B cell (primary cell): ENCODE measurements at regions not wholly inside any gene's neighbourhood (a gene's known extent, or its start where the extent isn't known, plus 50 kb on each side); places are given as distances from the start of the nearest gene placed in this dataset.

Experiments
- EZH2 ChIP-seq: IDR thresholded peaks from 2 replicates; pipeline ENCODE4 v1.6.1; 2012; ENCODE audit warnings: borderline replicate concordance, low read depth, mild to moderate bottlenecking, moderate library complexity, low read length; ENCODE audit not compliant: insufficient read depth, poor library complexity, severe bottlenecking
- TF ChIP-seq, protein P1 (sequence below): fragments of 200-600 bp; IDR thresholded peaks from one replicate; pipeline ENCODE4 v1.8.0; 2022; ENCODE audit warnings: antibody characterized with exemption, mild to moderate bottlenecking

DNA sequence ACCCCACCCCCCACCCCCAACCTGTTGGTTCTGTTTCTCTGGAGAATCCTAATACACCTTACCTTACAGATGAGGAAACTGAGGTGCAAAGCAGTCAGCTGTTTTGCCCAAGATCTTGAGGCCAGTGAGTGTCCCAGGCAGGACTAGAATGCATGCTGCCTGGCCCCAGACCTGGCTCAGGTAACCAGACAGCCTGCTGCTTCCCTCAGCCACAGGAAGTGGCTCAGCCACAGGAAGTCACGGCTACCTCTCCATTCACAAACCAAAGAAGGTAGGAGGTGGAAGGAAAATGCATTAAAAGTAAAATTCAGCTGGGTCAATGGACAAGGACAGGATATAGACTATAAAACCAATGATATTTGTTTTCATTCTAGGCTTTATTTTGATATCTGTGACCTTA, 517.6 kb downstream of the CD83 start:
- TF ChIP-seq, protein P1, sequence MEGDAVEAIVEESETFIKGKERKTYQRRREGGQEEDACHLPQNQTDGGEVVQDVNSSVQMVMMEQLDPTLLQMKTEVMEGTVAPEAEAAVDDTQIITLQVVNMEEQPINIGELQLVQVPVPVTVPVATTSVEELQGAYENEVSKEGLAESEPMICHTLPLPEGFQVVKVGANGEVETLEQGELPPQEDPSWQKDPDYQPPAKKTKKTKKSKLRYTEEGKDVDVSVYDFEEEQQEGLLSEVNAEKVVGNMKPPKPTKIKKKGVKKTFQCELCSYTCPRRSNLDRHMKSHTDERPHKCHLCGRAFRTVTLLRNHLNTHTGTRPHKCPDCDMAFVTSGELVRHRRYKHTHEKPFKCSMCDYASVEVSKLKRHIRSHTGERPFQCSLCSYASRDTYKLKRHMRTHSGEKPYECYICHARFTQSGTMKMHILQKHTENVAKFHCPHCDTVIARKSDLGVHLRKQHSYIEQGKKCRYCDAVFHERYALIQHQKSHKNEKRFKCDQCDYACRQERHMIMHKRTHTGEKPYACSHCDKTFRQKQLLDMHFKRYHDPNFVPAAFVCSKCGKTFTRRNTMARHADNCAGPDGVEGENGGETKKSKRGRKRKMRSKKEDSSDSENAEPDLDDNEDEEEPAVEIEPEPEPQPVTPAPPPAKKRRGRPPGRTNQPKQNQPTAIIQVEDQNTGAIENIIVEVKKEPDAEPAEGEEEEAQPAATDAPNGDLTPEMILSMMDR = no peak
- TF ChIP-seq EZH2 = no peak
